ENCODE measurements at regions not wholly inside any gene's neighbourhood (a gene's known extent, or its start where the extent isn't known, plus 50 kb on each side); places are given as distances from the start of the nearest gene placed in this dataset.

- Mint-ChIP-seq H3K9me3 (no peaks in the 10 kb centered on the region), H3K27me3 (no peaks in the 10 kb centered on the region), H3K4me1 (ENCODE audit: low read depth) (no peaks in the 10 kb centered on the region), H3K4me3 (no peak overlapping the region), H3K27ac (no peak overlapping the region), H3K36me3 (ENCODE audit: low read depth) (no peaks in the 10 kb centered on the region)
- H3K27ac ChIP-seq (ENCODE audit: low read depth in 1 of 2, low read length in 2 of 2), result no peak overlapping the region
- no peaks in the 10 kb centered on the region for H3K36me3 ChIP-seq (ENCODE audit: insufficient read depth, low read length)
- ChIA-PET POLR2A (no interaction called here), CTCF (no interaction called here)
- ATAC-seq (ENCODE audit: poor library complexity), result no peak
- no peak for DNase-seq
- intact Hi-C loops (cut with DNase I, micrococcal nuclease), result no loop called here
- no peaks in the 10 kb centered on the region for H3K27me3 ChIP-seq (ENCODE audit: control insufficient read depth in 1 of 2, insufficient read depth in 2 of 2, low read length in 2 of 2)
- H3K9me3 ChIP-seq (ENCODE audit: control insufficient read depth in 1 of 2, insufficient read depth in 1 of 2, low read length in 2 of 2), result no peaks in the 10 kb centered on the region
- TF ChIP-seq CTCF (IDR thresholded peaks at IDR 0.05), result no peak
- H3K4me3 ChIP-seq (ENCODE audit: low read length), result no peak overlapping the region
- no peaks in the 10 kb centered on the region for H3K4me1 ChIP-seq (ENCODE audit: insufficient read depth, low read length)
Measured at GRCh38 chr2:147469471-147469870, 375.4 kb upstream of the ACVR2A start.

- CTCF ChIA-PET, result no interaction called here
- POLR2A ChIA-PET, result no interaction called here
- DNase-seq, result no peak
Measured at GRCh38 chr2:147468963-147469362, 375.9 kb upstream of the ACVR2A start.

GRCh38 chr2:147468349-147468748, 376.5 kb upstream of the ACVR2A start:
- Histone ChIP-seq H3K4me3 (ENCODE audit: low read length) (no peak overlapping the region), H3K36me3 (ENCODE audit: insufficient read depth, low read length) (no peaks in the 10 kb centered on the region), H3K27me3 (ENCODE audit: control insufficient read depth in 1 of 2, insufficient read depth in 2 of 2, low read length in 2 of 2) (no peaks in the 10 kb centered on the region), H3K27ac (ENCODE audit: low read depth in 1 of 2, low read length in 2 of 2) (no peak overlapping the region), H3K4me1 (ENCODE audit: insufficient read depth, low read length) (no peaks in the 10 kb centered on the region), H3K9me3 (ENCODE audit: control insufficient read depth in 1 of 2, insufficient read depth in 1 of 2, low read length in 2 of 2) (no peaks in the 10 kb centered on the region)
- H3K4me3 Mint-ChIP-seq, result no peak overlapping the region
- no peaks in the 10 kb centered on the region for H3K9me3 Mint-ChIP-seq
- H3K4me1 Mint-ChIP-seq (ENCODE audit: low read depth), result no peaks in the 10 kb centered on the region
- no peak for DNase-seq
- CTCF ChIA-PET, result no interaction called here
- H3K27ac Mint-ChIP-seq, result no peak overlapping the region
- POLR2A ChIA-PET, result no interaction called here
- intact Hi-C loops (cut with DNase I, micrococcal nuclease), result no loop called here
- no peak for ATAC-seq (ENCODE audit: poor library complexity)
- no peaks in the 10 kb centered on the region for H3K36me3 Mint-ChIP-seq (ENCODE audit: low read depth)
- H3K27me3 Mint-ChIP-seq, result no peaks in the 10 kb centered on the region
- TF ChIP-seq CTCF (IDR thresholded peaks at IDR 0.05), result no peak

More at GRCh38 chr2:147468963-147469362, 375.9 kb upstream of the ACVR2A start:
- no peaks in the 10 kb centered on the region for H3K27me3 ChIP-seq (ENCODE audit: control insufficient read depth in 1 of 2, insufficient read depth in 2 of 2, low read length in 2 of 2)
- Mint-ChIP-seq H3K4me1 (ENCODE audit: low read depth) (no peaks in the 10 kb centered on the region), H3K9me3 (no peaks in the 10 kb centered on the region), H3K36me3 (ENCODE audit: low read depth) (no peaks in the 10 kb centered on the region), H3K27me3 (no peaks in the 10 kb centered on the region), H3K4me3 (no peak overlapping the region), H3K27ac (no peak overlapping the region)
- no peak overlapping the region for H3K4me3 ChIP-seq (ENCODE audit: low read length)
- no peak overlapping the region for H3K27ac ChIP-seq (ENCODE audit: low read depth in 1 of 2, low read length in 2 of 2)
- TF ChIP-seq CTCF (IDR thresholded peaks at IDR 0.05), result no peak
- no peak for ATAC-seq (ENCODE audit: poor library complexity)
- no peaks in the 10 kb centered on the region for H3K36me3 ChIP-seq (ENCODE audit: insufficient read depth, low read length)
- no peaks in the 10 kb centered on the region for H3K9me3 ChIP-seq (ENCODE audit: control insufficient read depth in 1 of 2, insufficient read depth in 1 of 2, low read length in 2 of 2)
- H3K4me1 ChIP-seq (ENCODE audit: insufficient read depth, low read length), result no peaks in the 10 kb centered on the region
- intact Hi-C loops (cut with DNase I, micrococcal nuclease), result no loop called here
